Activated CD4-positive, alpha-beta T cell treated with anti-CD3 and anti-CD28 coated beads, Interleukin-2, amount 10 ng/mL, durations not matched to agents 24 days and 14 days (primary cell): ENCODE measurements at regions not wholly inside any gene's neighbourhood (a gene's known extent, or its start where the extent isn't known, plus 50 kb on each side); places are given as distances from the start of the nearest gene placed in this dataset.

Source experiments
- DNase-seq: peaks from one replicate; pipeline ENCODE4 v3.0.0; 2022
- H3K27ac Mint-ChIP-seq: one replicate; pipeline ENCODE4 v1.8.0; 2022; ENCODE audit warnings: mild to moderate bottlenecking, mixed read lengths
- H3K27me3 Mint-ChIP-seq: one replicate; pipeline ENCODE4 v1.8.0; 2022; ENCODE audit warnings: mixed read lengths
- H3K36me3 Mint-ChIP-seq: one replicate; pipeline ENCODE4 v1.8.0; 2022; ENCODE audit warnings: low read depth, mild to moderate bottlenecking, mixed read lengths
- H3K4me1 Mint-ChIP-seq: one replicate; pipeline ENCODE4 v1.8.0; 2021; ENCODE audit warnings: mixed read lengths
- H3K4me3 Mint-ChIP-seq: one replicate; pipeline ENCODE4 v1.8.0; 2022; ENCODE audit warnings: mild to moderate bottlenecking, moderate library complexity, mixed read lengths
- H3K9me3 Mint-ChIP-seq: one replicate; pipeline ENCODE4 v1.8.0; 2021; ENCODE audit warnings: mixed read lengths
- intact Hi-C: fragments of 100-400 bp; cut with micrococcal nuclease; formaldehyde crosslinking; loops from one replicate; pipeline ENCODE4 v1.15.1; 2023

DNA sequence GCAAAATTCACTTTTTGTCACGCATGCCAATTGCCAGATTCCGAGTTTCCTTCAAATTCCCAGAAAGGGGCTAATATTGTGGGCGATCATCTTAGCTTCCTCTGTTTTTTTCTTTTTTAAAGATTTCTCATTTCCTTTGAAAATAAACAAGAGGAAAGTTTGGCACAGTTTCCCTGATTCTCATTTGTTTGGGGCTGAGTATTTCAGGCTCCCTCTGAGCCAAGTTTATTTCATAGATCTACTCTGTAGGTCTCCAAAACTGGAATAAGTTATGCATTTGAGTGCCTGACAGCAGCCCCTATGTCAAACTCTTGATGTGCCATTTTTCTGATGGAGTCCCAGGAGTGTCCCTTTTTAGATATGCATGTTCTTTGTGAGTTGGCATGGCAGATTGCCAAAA, 1297.2 kb upstream of the WWC1 start:
- Mint-ChIP-seq H3K9me3 (no peaks in the 10 kb centered on the region), H3K4me3 (no peak overlapping the region), H3K36me3 (no peaks in the 10 kb centered on the region), H3K27ac (no peak overlapping the region), H3K27me3 (no peaks in the 10 kb centered on the region), H3K4me1 (no peaks in the 10 kb centered on the region)
- intact Hi-C loops = no loop called here
- DNase-seq = no peak

DNA sequence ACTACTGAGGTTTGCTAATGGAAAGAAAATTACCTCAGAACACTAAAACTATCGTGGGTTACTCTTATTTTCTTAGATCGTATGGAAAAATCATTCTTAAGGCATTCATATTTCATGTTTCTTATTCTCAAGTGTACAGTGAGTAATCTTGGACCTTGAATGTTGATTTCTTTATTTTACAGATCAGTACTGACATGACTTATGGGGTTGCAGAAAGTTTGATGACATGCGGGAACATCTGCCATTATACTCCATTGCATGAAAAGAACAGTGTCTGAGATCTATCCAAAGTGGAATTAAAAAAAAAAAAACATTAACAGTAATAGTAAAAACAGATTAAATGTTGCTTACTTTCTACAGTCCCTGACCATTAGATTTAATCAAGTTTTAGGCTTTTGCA, 1290.2 kb upstream of the WWC1 start:
- intact Hi-C loops = no loop called here
- Mint-ChIP-seq H3K4me1 (no peaks in the 10 kb centered on the region), H3K27ac (no peak overlapping the region)

DNA sequence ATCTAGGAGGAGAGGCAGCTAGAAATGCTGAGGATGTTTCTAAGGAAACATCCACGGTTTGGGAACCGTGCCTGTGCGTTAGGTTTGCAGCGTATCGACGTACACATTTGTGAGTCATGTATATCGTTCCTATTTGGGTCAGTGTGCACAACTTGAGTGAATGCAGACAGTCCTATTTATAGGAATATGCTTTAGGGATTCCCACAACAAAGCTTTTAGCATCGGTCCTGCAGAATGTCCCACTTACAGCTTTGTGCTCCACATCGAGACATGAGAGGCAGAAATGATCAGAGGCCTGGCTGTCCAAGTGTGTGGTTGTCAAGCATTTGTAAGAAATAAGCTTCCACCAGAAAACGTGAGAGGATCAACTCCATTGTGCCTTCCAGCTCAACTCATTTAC, 1282.7 kb upstream of the WWC1 start:
- no peaks in the 10 kb centered on the region for H3K9me3 Mint-ChIP-seq
- no peaks in the 10 kb centered on the region for H3K36me3 Mint-ChIP-seq
- H3K27me3 Mint-ChIP-seq = no peaks in the 10 kb centered on the region
- H3K27ac Mint-ChIP-seq = no peak overlapping the region
- H3K4me3 Mint-ChIP-seq = no peak overlapping the region
- DNase-seq = no peak
- no peaks in the 10 kb centered on the region for H3K4me1 Mint-ChIP-seq
- intact Hi-C loops = no loop called here

More for the DNA sequence above, 1290.2 kb upstream of the WWC1 start:
- Mint-ChIP-seq H3K27me3 (no peaks in the 10 kb centered on the region), H3K4me3 (no peak overlapping the region), H3K36me3 (no peaks in the 10 kb centered on the region), H3K9me3 (no peaks in the 10 kb centered on the region)
- no peak for DNase-seq

DNA sequence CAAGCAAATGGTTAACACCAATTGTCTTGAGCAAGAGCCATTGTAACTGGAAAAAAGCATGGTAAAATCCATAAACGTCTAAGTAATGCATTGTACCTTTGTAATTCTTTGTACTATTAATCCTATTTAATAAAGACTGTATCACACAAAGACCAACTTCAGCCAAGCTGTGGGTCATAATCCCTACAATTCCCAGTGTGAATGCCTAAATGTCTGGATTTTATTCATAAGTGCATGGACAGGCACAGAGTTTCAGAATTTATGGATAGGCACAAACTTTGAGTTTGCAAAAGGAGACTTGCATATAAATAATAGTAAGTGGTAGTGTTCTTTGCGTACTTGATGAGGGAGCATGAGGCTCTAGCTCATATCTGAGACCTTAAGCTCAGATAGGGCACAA, 1280.2 kb upstream of the WWC1 start:
- Mint-ChIP-seq H3K36me3 (no peaks in the 10 kb centered on the region), H3K4me1 (no peaks in the 10 kb centered on the region), H3K27ac (no peak overlapping the region), H3K9me3 (no peaks in the 10 kb centered on the region), H3K4me3 (no peak overlapping the region), H3K27me3 (no peaks in the 10 kb centered on the region)
- DNase-seq = no peak
- intact Hi-C loops = no loop called here

DNA sequence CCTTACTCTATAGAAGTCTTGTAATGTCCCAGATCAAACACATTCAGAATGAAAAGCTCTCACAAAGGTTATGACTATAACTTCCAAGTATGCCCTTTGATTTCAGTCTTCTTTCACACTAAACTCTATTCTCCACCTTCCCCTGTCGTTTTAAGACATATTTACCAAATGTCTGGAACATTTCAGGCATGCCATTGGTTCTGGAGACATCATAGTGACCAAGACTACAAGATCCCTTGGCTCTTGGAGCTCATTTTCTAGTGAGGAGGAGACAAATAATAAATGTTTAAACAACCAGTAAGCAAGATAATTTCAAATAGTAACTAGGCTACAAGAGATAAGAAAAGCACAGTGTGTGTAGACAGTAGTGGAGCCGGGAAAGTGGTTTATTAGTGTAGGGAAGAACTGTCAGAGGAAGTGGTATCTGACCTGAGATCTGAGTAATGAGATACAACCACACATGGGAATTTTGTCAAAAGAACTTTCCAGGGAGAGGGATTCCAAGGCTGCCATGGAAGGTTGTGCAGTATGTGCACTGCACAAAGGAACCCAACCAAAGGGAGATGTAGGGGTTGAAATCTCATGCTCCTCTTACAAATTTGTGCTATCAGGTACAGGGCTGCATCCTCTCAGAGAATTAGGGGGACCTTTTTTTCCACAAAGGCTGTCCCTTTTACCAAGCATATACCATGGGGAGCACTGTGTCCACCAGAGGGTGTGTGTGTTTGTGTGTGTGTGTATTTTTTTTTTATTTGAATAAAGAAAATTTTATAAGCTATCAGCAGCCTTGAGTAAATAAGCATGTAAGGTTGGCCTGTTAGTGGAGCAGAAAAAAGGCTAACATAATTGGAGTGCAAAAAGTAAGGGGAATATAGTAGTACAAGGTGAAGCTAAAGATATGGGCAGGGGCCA, 1279.1 kb upstream of the WWC1 start:
- no peak overlapping the region for H3K27ac Mint-ChIP-seq
- intact Hi-C loops = no loop called here
- H3K27me3 Mint-ChIP-seq = no peaks in the 10 kb centered on the region
- no peaks in the 10 kb centered on the region for H3K36me3 Mint-ChIP-seq
- DNase-seq = no peak
- H3K4me3 Mint-ChIP-seq = no peak overlapping the region
- H3K4me1 Mint-ChIP-seq = no peaks in the 10 kb centered on the region
- no peaks in the 10 kb centered on the region for H3K9me3 Mint-ChIP-seq

DNA sequence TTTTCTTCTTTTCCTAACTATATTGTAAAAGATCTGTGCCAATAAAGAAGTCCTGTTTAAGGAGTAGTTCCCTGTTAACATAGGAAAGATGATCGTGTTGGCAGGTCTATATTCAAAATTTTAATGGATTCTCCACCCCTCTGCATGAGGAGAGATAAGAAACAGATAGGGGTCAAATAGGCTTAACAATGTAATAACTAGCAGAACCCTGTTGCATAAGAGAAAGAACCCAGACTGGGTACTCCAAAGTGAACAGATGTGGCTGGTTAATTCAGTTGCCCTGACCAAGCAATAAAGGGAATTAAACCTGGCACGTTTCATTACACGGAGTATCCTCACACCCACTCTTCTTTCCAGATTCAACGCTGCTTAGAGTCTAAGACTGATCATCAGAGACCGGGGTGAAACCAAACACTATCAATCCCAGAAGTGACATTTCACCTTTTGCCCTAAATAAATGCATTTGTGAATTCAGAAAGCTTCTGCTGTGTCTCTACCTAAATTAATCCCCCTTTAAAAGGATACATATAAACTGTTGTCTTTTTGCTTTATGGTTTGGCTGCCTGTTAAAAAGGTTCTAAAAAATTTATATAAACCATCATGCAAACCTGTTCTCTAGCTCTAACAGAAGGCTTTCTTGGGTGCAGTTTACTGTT, 1276.9 kb upstream of the WWC1 start:
- intact Hi-C loops = no loop called here
- H3K27me3 Mint-ChIP-seq = no peaks in the 10 kb centered on the region
- H3K36me3 Mint-ChIP-seq = no peaks in the 10 kb centered on the region
- DNase-seq = no peak
- no peaks in the 10 kb centered on the region for H3K4me1 Mint-ChIP-seq
- H3K27ac Mint-ChIP-seq = no peak overlapping the region
- H3K4me3 Mint-ChIP-seq = no peak overlapping the region
- no peaks in the 10 kb centered on the region for H3K9me3 Mint-ChIP-seq

DNA sequence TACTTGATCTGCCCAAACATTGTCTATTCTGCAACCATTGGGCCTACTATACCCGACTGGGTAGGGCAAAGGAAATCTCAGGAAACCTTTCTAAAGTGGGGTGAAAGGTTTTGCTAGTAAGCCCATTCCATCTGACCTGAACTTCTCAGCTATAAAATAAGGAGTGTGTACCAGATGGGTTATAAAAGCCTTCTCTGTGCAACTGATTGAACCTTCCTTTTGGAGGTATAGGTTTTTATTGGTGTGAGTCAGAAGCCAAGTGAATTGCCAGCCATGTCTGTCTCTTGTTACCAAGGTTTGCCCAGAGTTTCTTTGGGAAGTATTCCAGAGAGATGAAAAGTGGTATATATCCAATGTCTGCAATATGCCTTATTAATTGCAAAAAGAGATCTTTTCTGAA, 1271.0 kb upstream of the WWC1 start:
- Mint-ChIP-seq H3K36me3 (no peaks in the 10 kb centered on the region), H3K9me3 (no peaks in the 10 kb centered on the region), H3K4me3 (no peak overlapping the region), H3K4me1 (no peaks in the 10 kb centered on the region), H3K27me3 (no peaks in the 10 kb centered on the region), H3K27ac (no peak overlapping the region)
- DNase-seq = no peak
- intact Hi-C loops = no loop called here

DNA sequence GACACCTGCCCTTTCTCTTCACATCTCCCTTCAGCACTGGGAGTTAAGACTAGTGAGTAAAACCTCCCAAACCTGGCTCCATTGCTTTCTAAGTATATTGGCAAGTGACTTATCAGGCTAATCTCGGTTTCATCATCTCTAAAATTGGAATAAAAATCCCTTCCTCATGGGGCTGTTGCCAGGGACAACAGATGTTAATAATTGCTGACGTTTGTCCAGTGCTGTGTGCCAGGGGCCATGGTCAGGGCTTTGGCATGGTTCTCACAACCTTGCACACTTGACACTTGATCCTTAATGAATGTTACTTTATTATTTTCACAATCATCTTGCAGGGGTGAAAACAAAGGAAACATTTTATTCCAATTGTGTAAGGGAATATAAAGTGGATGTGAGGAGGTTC, 1262.0 kb upstream of the WWC1 start:
- no peak for DNase-seq
- Mint-ChIP-seq H3K4me3 (no peak overlapping the region), H3K9me3 (no peaks in the 10 kb centered on the region), H3K27ac (no peak overlapping the region), H3K27me3 (no peaks in the 10 kb centered on the region), H3K36me3 (no peaks in the 10 kb centered on the region), H3K4me1 (no peaks in the 10 kb centered on the region)
- intact Hi-C loops = no loop called here

DNA sequence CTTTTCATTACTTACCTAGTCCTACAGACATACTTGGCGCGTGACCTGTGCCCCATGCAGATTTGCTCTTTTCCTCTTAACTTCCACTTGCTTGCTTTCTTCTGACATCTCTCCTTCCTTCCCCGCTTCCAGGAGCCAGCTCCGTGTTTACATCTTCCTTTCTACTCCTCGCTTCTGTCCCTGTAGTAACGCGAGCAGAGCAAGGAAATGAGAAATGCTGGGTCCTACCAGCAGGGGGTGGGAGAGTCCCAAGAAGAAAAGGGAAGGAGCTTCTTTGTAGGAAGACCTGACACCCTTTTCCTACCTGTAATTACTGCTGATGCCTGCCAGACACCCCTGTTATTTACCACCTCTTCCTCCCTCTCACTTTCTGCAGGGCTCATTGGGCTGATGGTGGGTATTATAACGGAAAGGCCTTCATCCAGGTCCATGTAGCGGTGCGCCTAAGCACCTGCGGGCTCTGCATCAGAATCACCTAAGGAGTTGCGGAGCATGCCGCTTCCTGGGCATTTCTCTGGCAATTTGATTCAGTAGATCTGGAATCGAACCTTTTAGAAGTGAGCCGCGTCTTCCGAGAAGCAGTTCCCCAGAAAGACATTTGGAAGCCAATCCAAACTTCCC, 1260.8 kb upstream of the WWC1 start:
- no peaks in the 10 kb centered on the region for H3K4me1 Mint-ChIP-seq
- no peaks in the 10 kb centered on the region for H3K36me3 Mint-ChIP-seq
- no peak for DNase-seq
- H3K27ac Mint-ChIP-seq = no peak overlapping the region
- intact Hi-C loops = no loop called here
- H3K4me3 Mint-ChIP-seq = no peak overlapping the region
- H3K27me3 Mint-ChIP-seq = no peaks in the 10 kb centered on the region
- no peaks in the 10 kb centered on the region for H3K9me3 Mint-ChIP-seq

DNA sequence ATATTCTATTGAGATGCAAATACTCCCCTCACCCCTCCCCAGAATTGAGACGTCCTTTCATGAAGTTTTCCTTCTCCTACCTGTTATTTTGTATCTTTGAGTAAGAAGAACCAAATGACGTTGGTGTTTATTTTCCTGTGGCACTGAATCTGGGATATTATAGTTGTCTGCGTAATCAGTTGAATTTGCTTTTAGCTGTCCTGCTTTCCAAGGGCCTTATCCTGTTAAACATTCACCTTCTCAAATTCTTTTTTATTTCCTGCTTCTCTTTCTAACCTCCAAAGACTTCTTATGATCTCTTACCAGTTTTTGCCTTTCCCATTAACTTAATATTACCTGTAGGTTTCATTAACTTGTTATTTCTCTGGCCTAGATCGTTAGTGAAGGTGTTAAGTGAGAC, 1254.9 kb upstream of the WWC1 start:
- H3K4me3 Mint-ChIP-seq = no peak overlapping the region
- intact Hi-C loops = no loop called here
- H3K27me3 Mint-ChIP-seq = no peaks in the 10 kb centered on the region
- H3K36me3 Mint-ChIP-seq = no peaks in the 10 kb centered on the region
- H3K27ac Mint-ChIP-seq = no peak overlapping the region
- no peaks in the 10 kb centered on the region for H3K9me3 Mint-ChIP-seq
- no peak for DNase-seq
- no peaks in the 10 kb centered on the region for H3K4me1 Mint-ChIP-seq

DNA sequence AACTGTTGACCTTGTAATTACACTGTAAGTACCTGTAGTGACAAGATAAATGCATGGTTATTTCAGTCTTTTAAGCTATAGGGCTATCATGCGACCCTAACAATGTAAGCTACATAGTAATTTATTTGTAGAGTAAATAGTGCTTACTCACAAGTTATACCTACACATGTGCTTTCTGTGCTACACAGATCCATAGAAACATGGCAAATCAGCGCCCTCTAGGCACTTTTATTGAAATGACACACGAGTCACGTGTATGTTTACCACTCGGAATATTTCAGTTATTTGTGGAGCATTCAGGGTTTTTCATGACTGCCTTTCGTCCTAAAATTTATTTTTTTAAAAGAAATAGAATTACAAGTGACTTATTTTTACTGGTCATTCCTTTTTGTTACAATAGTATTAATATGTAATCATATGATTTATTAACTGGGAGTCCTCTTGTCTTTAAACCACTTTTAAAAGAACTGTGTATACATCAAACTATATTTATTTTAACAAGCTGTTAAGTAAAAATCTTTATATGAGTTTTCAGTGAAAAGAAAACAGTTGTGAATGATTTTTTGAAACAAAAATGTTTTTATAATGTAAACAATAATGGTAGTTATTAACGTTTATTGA, 1242.3 kb upstream of the WWC1 start:
- Mint-ChIP-seq H3K27me3 (no peaks in the 10 kb centered on the region), H3K36me3 (no peaks in the 10 kb centered on the region), H3K4me1 (no peaks in the 10 kb centered on the region), H3K4me3 (no peak overlapping the region), H3K9me3 (no peaks in the 10 kb centered on the region), H3K27ac (no peak overlapping the region)
- DNase-seq = peak; percentile 59
- intact Hi-C loops = no loop called here

DNA sequence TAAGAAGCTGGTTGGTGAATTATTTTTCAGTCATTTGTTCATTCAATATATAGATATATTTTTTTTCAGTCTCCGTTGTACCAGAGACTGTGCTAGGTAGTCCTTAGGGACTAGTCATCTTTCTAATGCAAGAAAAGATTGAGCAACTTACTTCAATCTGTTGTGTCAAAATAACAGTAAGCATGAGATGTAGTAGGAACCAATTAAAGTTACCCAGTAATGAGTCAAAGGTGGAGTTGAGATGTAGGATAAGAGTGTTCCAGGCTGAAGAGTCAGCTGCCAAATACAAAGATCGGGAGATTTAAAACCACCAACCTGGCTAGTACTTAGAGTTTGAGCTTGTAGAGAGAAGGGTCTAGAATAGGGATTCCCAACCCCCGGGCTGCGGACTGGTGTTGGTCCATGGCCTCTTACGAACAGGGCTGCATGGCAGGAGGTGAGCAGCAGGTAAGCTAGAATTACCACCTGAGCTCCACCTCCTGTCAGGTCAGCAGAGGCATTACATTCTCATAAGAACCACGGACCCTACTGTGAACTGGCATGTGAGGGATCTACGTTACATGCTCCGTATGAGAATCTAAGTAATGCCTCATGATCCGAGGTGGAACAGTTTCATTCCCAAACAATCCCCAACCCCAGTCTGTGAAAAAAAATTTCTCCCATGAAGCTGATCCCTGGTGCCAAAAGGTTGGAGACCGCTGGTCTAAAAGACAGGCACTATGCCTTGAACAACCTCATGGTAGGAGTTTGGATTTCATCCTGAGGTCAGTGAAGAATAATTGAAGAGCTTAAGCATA, 1241.5 kb upstream of the WWC1 start:
- no peaks in the 10 kb centered on the region for H3K36me3 Mint-ChIP-seq
- intact Hi-C loops = no loop called here
- no peaks in the 10 kb centered on the region for H3K27me3 Mint-ChIP-seq
- H3K9me3 Mint-ChIP-seq = no peaks in the 10 kb centered on the region
- no peaks in the 10 kb centered on the region for H3K4me1 Mint-ChIP-seq
- H3K4me3 Mint-ChIP-seq = no peak overlapping the region
- no peak for DNase-seq
- H3K27ac Mint-ChIP-seq = no peak overlapping the region

DNA sequence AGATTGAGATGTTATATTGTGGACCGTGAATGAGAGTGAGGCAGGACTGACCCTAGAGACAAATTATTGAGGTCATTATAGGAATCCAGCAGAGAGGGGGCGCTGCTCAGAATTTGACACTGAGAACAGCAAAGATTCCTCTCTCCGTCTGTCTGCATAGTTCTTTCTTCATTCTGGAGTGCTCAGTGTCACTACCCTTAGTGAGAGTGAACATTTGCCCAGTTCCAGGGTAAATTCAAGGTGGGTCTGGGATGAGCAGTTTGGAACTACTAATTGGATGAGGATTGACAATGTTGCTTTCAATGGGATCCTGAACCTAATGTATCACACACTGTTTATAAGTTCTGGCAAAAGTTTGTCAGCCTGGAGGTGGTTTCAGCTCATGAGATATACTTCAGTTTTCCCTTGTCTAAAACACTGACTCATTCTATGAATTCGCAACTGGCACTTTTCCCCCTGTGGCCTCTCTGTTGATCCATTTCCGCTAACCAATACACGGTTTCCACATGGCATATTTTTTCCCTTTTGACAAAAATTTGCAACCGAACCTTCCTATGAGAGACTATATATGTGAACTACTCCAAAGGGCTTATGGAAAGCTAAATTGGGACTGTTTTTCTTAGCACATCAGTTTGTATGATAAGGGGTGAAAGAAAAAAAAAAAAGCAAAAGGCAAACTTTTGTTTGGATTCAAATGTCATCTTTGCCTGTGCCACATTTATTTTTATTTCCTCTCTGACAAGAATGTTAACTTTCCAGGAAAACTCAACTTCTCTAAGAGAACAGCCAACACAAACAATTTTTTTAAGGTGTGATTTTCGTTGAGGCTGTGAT, 1240.7 kb upstream of the WWC1 start:
- no peak overlapping the region for H3K4me3 Mint-ChIP-seq
- H3K27me3 Mint-ChIP-seq = no peaks in the 10 kb centered on the region
- H3K36me3 Mint-ChIP-seq = no peaks in the 10 kb centered on the region
- no peak overlapping the region for H3K27ac Mint-ChIP-seq
- no peaks in the 10 kb centered on the region for H3K9me3 Mint-ChIP-seq
- DNase-seq = no peak
- H3K4me1 Mint-ChIP-seq = no peaks in the 10 kb centered on the region
- intact Hi-C loops = no loop called here
